K562 (cell line): ENCODE measurements at regions not wholly inside any gene's neighbourhood (a gene's known extent, or its start where the extent isn't known, plus 50 kb on each side); places are given as distances from the start of the nearest gene placed in this dataset.

Source experiments
- ATAC-seq: fragments of 200-7000 bp; cut with Tn5 transposase; 3 replicates; pipeline ENCODE4 v1.9.1; 2020; ENCODE audit warnings: moderate library complexity
- BruUV-seq: library from RNA; stranded (reverse); fragments of 400-500 nt; replicated peaks from 2 replicates; lab custom pipeline; 2021; lab: Mats Ljungman, UMichigan
- CTCF ChIA-PET: fragments of 300-600 bp; formaldehyde crosslinking; extraction: SDS; loops from one replicate; lab custom pipeline; 2021; ENCODE audit warnings: low intra/inter-chr PET ratio; lab: Yijun Ruan, JAX
- POLR2A ChIA-PET: fragments of 300-600, 350-650 bp; sonication (Branson Sonifier 250); formaldehyde crosslinking; extraction: SDS; loops from one replicate; lab custom pipeline; 2021; ENCODE audit warnings: antibody characterized with exemption, inconsistent platforms; lab: Yijun Ruan, JAX
- DNase-seq, 4 experiments: peaks; one replicate each; pipeline versions ENCODE4 v3.0.0 to v3.0.0-alpha.2; 2011 to 2018; ENCODE audit warnings: low spot score in 3 of 4, mixed read lengths in 3 of 4; ENCODE audit errors: extremely low read depth in 1 of 4
- FAIRE-seq: peaks from 2 replicates; lab custom pipeline; 2011; peaks lifted over from hg19 to GRCh38; lab: Jason Lieb, UNC
- H2AFZ ChIP-seq: 2 replicates; pipeline ENCODE4 v1.6.0; 2011; ENCODE audit warnings: low read depth, low read length, control low read depth, inconsistent platforms
- H3K27ac ChIP-seq: fragments of 200-600 bp; 3 replicates; pipeline ENCODE4 v1.8.0; 2011; ENCODE audit warnings: low read depth, mild to moderate bottlenecking, control low read depth, inconsistent platforms, low read length, moderate library complexity, mixed read lengths; ENCODE audit errors: extremely low read depth
- H3K27me3 ChIP-seq, 2 experiments: fragments of 300-600 bp in 1 of 2; 2 replicates in 1 of 2; 3 replicates in 1 of 2; pipeline versions ENCODE4 v1.6.0 to v1.8.0; 2011; ENCODE audit warnings: inconsistent platforms in 2 of 2, low read length in 2 of 2, mild to moderate bottlenecking in 1 of 2, mixed read lengths in 1 of 2, moderate library complexity in 1 of 2; ENCODE audit not compliant: control insufficient read depth in 2 of 2, insufficient read depth in 2 of 2
- H3K36me3 ChIP-seq: fragments of 300-600 bp; 3 replicates; pipeline ENCODE4 v1.8.0; 2011; ENCODE audit warnings: mild to moderate bottlenecking, low read length, inconsistent platforms; ENCODE audit not compliant: control insufficient read depth, insufficient read depth
- H3K4me1 ChIP-seq, 2 experiments: fragments of 200-600 bp in 1 of 2; replicated peaks in 1 of 2; 2 replicates in 1 of 2; 3 replicates in 1 of 2; pipeline versions ENCODE4 v1.5.1 to v1.8.0; 2011; ENCODE audit warnings: inconsistent platforms in 2 of 2, low read length in 2 of 2, mild to moderate bottlenecking in 1 of 2, mixed read lengths in 1 of 2, moderate library complexity in 1 of 2; ENCODE audit not compliant: control insufficient read depth in 2 of 2, insufficient read depth in 2 of 2
- H3K4me2 ChIP-seq: 2 replicates; pipeline ENCODE4 v1.6.1; 2011; ENCODE audit warnings: low read length, control low read depth, inconsistent platforms, mixed read lengths; ENCODE audit not compliant: insufficient read depth
- H3K4me3 ChIP-seq: fragments of 200-600 bp; sonication (generic), shearing (Covaris generic); 2 replicates; pipeline ENCODE4 v1.5.1; 2016; ENCODE audit warnings: control low read depth, inconsistent platforms
- H3K79me2 ChIP-seq: fragments of 200-600 bp; 3 replicates; pipeline ENCODE4 v1.8.0; 2011; ENCODE audit warnings: low read length, inconsistent platforms; ENCODE audit not compliant: control insufficient read depth, insufficient read depth
- H3K9ac ChIP-seq, 2 experiments: 2 replicates each; pipeline versions ENCODE4 v1.6.0 to v1.6.1; 2011; ENCODE audit warnings: low read depth in 2 of 2, low read length in 2 of 2, control low read depth in 1 of 2, inconsistent platforms in 1 of 2, mild to moderate bottlenecking in 1 of 2, mixed read lengths in 1 of 2; ENCODE audit not compliant: insufficient read depth in 1 of 2
- H3K9me1 ChIP-seq: one replicate; pipeline ENCODE4 v1.6.0; 2011; ENCODE audit warnings: inconsistent platforms, mild to moderate bottlenecking, low read length, moderate library complexity; ENCODE audit not compliant: control insufficient read depth, insufficient read depth
- H3K9me3 ChIP-seq: replicated peaks from 2 replicates; pipeline ENCODE4 v1.5.1; 2011; ENCODE audit warnings: low read depth, low read length, inconsistent platforms; ENCODE audit not compliant: control insufficient read depth, insufficient read depth
- H4K20me1 ChIP-seq: replicated peaks from 2 replicates; pipeline ENCODE4 v1.6.1; 2011; ENCODE audit warnings: low read length, inconsistent platforms, mixed read lengths; ENCODE audit not compliant: control insufficient read depth, insufficient read depth
- ATF6 ChIP-seq: sonication (generic); formaldehyde crosslinking; IDR thresholded peaks from 2 replicates; pipeline ENCODE4 v1.4.0; 2020; ENCODE audit warnings: mild to moderate bottlenecking, missing genetic modification reagents
- E4F1 ChIP-seq: fragments of 250-450 bp; sonication (Bioruptor Pico); IDR thresholded peaks from 2 replicates; pipeline ENCODE4 v1.5.0; 2021; ENCODE audit warnings: mild to moderate bottlenecking, borderline replicate concordance
- ELF2 ChIP-seq: fragments of 250-450 bp; sonication (Bioruptor Pico); IDR thresholded peaks from 2 replicates; pipeline ENCODE4 v1.5.0; 2021; ENCODE audit warnings: mild to moderate bottlenecking
- RAD21 ChIP-seq, 2 experiments: fragments of 250-450 bp in 1 of 2; fragments of 450-650 bp in 1 of 2; sonication (Bioruptor Pico) in 1 of 2; formaldehyde crosslinking in 1 of 2; IDR thresholded peaks in 1 of 2; conservative IDR thresholded peaks in 1 of 2; 2 replicates each; pipeline versions ENCODE4 v1.4.0 to v1.8.0; 2020 to 2022; ENCODE audit warnings: mild to moderate bottlenecking in 2 of 2, moderate library complexity in 1 of 2
- SMARCB1 ChIP-seq: IDR thresholded peaks from 2 replicates; pipeline ENCODE4 v1.6.1; 2011; ENCODE audit warnings: improper control_type of control experiment, low read depth; ENCODE audit not compliant: insufficient read length
- SMARCE1 ChIP-seq: fragments of 450-650 bp; IDR thresholded peaks from 2 replicates; pipeline ENCODE4 v1.7.1; 2016; ENCODE audit warnings: mild to moderate bottlenecking
- TAF15 ChIP-seq: fragments of 200-400 bp; formaldehyde crosslinking; IDR thresholded peaks from 2 replicates; pipeline ENCODE4 v1.6.1; 2017; ENCODE audit warnings: mild to moderate bottlenecking, low read depth, low read length, moderate library complexity
- TOE1 ChIP-seq, 2 experiments: fragments of 450-650 bp in 1 of 2; sonication (generic) in 1 of 2; formaldehyde crosslinking in 1 of 2; IDR thresholded peaks; 2 replicates each; pipeline versions ENCODE4 v1.7.1 to v1.8.0; 2016 to 2022; ENCODE audit warnings: borderline replicate concordance in 2 of 2, mild to moderate bottlenecking in 2 of 2, antibody characterized with exemption in 1 of 2, inconsistent platforms in 1 of 2, low read depth in 1 of 2, missing genetic modification reagents in 1 of 2, moderate library complexity in 1 of 2
- ZFP36 ChIP-seq: fragments of 150-350 bp; IDR thresholded peaks from 2 replicates; pipeline ENCODE4 v1.6.1; 2018; ENCODE audit warnings: low read length, low read depth; ENCODE audit not compliant: partially characterized antibody
- ZFX ChIP-seq: sonication (generic); formaldehyde crosslinking; IDR thresholded peaks from 2 replicates; pipeline ENCODE4 v1.8.0; 2022; ENCODE audit warnings: mild to moderate bottlenecking, missing genetic modification reagents, moderate library complexity
- ZKSCAN1 ChIP-seq: fragments of 150-350 bp; IDR thresholded peaks from 2 replicates; pipeline ENCODE4 v1.6.1; 2016; ENCODE audit warnings: low read depth, low read length
- ZNF436 ChIP-seq: fragments of 250-450, 450-650 bp; sonication (Bioruptor Pico); formaldehyde crosslinking; IDR thresholded peaks from 2 replicates; pipeline ENCODE4 v1.7.0; 2020; ENCODE audit warnings: mild to moderate bottlenecking
- ZNF449 ChIP-seq: fragments of 250-450 bp; sonication (Bioruptor Pico); IDR thresholded peaks from 2 replicates; pipeline ENCODE4 v1.8.0; 2022; ENCODE audit warnings: moderate library complexity, mild to moderate bottlenecking, inconsistent platforms
- WGBS: fragments of 100-300 bp; shearing (Covaris generic); methylation state at CpG from one replicate; pipeline ENCODE4 v1.1.6; 2016; ENCODE audit warnings: low coverage, mixed read lengths; ENCODE audit not compliant: insufficient coverage; ENCODE audit errors: missing lambda C conversion rate; 5-methylcytosine and 5-hydroxymethylcytosine counted together
- in situ Hi-C: fragments of 300-500 bp; cut with MboI; formaldehyde crosslinking; loops from 4 replicates; pipeline ENCODE4 v1.15.0; 2018; ENCODE audit warnings: inconsistent platforms, mixed read lengths
- intact Hi-C: fragments of 100-400 bp; cut with micrococcal nuclease; formaldehyde crosslinking; loops from 2 replicates; pipeline ENCODE4 v1.14.2; 2022
- TF ChIP-seq, protein P1 (sequence below): fragments of 450-650 bp; formaldehyde crosslinking; IDR thresholded peaks from 2 replicates; pipeline ENCODE4 v1.4.0; 2020; ENCODE audit warnings: mild to moderate bottlenecking

- POLR2A ChIA-PET: no interaction called here
- FAIRE-seq: no peak
- in situ Hi-C loops: no loop called here
Measured at GRCh38 chr11:23012930-23013329, 152.7 kb upstream of the CCDC179 start.

More at GRCh38 chr11:23012930-23013329, 152.7 kb upstream of the CCDC179 start:
- no peak overlapping the region for H2AFZ ChIP-seq
- H3K79me2 ChIP-seq: no peaks in the 10 kb centered on the region
- no peaks in the 10 kb centered on the region for H3K9me1 ChIP-seq
- no peaks in the 10 kb centered on the region for H3K36me3 ChIP-seq
- 0% methylated on average over 2 of the region's 2 CpGs for WGBS
- H3K27ac ChIP-seq: no peak overlapping the region
- no peak overlapping the region for H3K4me3 ChIP-seq
- no peak for DNase-seq
- H3K9ac ChIP-seq: no peak overlapping the region
- CTCF ChIA-PET: no interaction called here
- TF ChIP-seq TOE1 (IDR thresholded peaks at IDR 0.05; ENCODE audit: borderline replicate concordance) (no peak), TOE1 (CRISPR knock-in tag; IDR thresholded peaks at IDR 0.05; ENCODE audit: borderline replicate concordance, low read depth) (no peak), TAF15 (no peak), ZKSCAN1 (no peak), ATF6 (CRISPR knock-in tag) (no peak), ZNF449 (CRISPR knock-in tag) (no peak), SMARCB1 (no peak), ELF2 (CRISPR knock-in tag) (no peak), SMARCE1 (no peak), E4F1 (CRISPR knock-in tag) (no peak), ZFX (no peak), ZFP36 (no peak), ZNF436 (CRISPR knock-in tag) (no peak), RAD21 (CRISPR knock-in tag; conservative IDR thresholded peaks at IDR 0.05 in 1 of 2, IDR thresholded peaks at IDR 0.05 in 1 of 2) (no peak)
- TF ChIP-seq, protein P1, sequence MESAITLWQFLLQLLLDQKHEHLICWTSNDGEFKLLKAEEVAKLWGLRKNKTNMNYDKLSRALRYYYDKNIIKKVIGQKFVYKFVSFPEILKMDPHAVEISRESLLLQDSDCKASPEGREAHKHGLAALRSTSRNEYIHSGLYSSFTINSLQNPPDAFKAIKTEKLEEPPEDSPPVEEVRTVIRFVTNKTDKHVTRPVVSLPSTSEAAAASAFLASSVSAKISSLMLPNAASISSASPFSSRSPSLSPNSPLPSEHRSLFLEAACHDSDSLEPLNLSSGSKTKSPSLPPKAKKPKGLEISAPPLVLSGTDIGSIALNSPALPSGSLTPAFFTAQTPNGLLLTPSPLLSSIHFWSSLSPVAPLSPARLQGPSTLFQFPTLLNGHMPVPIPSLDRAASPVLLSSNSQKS: no peak
- TF ChIP-seq, all 486 proteins: peak for 0
- Histone ChIP-seq H3K27me3 (no peaks in the 10 kb centered on the region), H3K4me1 (no peaks in the 10 kb centered on the region), H3K4me2 (no peak overlapping the region), H4K20me1 (no peaks in the 10 kb centered on the region), H3K9me3 (no peaks in the 10 kb centered on the region)
- intact Hi-C loops: no loop called here
- no peak for ATAC-seq
- no TSS peak for BruUV-seq
